Ovary (tissue), 7 donors: ENCODE measurements at regions not wholly inside any gene's neighbourhood (a gene's known extent, or its start where the extent isn't known, plus 50 kb on each side); places are given as distances from the start of the nearest gene placed in this dataset.

Experiments
- DNase-seq, 5 donors: peaks; one replicate each; pipeline ENCODE4 v3.0.0-alpha.2; 2019 to 2020
- H3K27ac ChIP-seq, 2 donors: fragments of 200-600 bp; one replicate each; pipeline versions ENCODE4 v1.5.1 to v1.8.0; 2019 to 2022
- H3K27me3 ChIP-seq: fragments of 200-600 bp; one replicate; pipeline ENCODE4 v1.8.0; 2022
- H3K36me3 ChIP-seq: fragments of 200-600 bp; sonication (generic); one replicate; pipeline ENCODE4 v1.5.1; 2019
- H3K4me1 ChIP-seq: one replicate; pipeline ENCODE4 v1.8.1; 2013; ENCODE audit warnings: mild to moderate bottlenecking, moderate library complexity; ENCODE audit not compliant: insufficient read depth
- H3K4me3 ChIP-seq: fragments of 200-600 bp; sonication (generic); one replicate; pipeline ENCODE4 v1.5.1; 2017
- H3K9me3 ChIP-seq, 2 donors: fragments of 200-600 bp in 1 of 2; sonication (generic) in 1 of 2; one replicate each; pipeline versions ENCODE4 v1.5.1 to v1.8.1; 2013 to 2019; ENCODE audit warnings: mild to moderate bottlenecking in 1 of 2, moderate library complexity in 1 of 2
- EP300 ChIP-seq: sonication (generic); formaldehyde crosslinking; IDR thresholded peaks from one replicate; pipeline ENCODE4 v1.6.1; 2017; ENCODE audit warnings: antibody characterized with exemption
- POLR2A ChIP-seq: fragments of 450-650 bp; IDR thresholded peaks from one replicate; pipeline ENCODE4 v1.6.1; 2017; ENCODE audit warnings: antibody characterized with exemption, mild to moderate bottlenecking, moderate library complexity
- WGBS, 3 donors: extraction: QIAGEN DNeasy Blood & Tissue Kit in 1 of 3; methylation state at CpG; one replicate each; pipeline versions ENCODE4 v1.1.5 to v1.1.7; 2013 to 2017; 5-methylcytosine and 5-hydroxymethylcytosine counted together
- intact Hi-C, 4 donors: fragments of 100-400 bp; cut with DNase I; formaldehyde crosslinking; loops; one replicate each; pipeline versions ENCODE4 v1.11.0 to v1.15.1; 2022 to 2023
- TF ChIP-seq, protein P1 (sequence below), 3 donors: fragments of 450-650 bp in 2 of 3; fragments of 200-600 bp in 1 of 3; IDR thresholded peaks; one replicate each; pipeline versions ENCODE4 v1.5.1 to v1.8.0; 2016 to 2022; ENCODE audit warnings: antibody characterized with exemption in 3 of 3, mild to moderate bottlenecking in 1 of 3
- donor health status: DM: no; HTN: no; CAD: no; lungs with moderate emphysema.
- donor health status: DM: no; HTN: no; CAD: no.
- donor health status: Bipolar disorder and iron deficiency.
- donor health status: DM: no; HTN: no; CAD: no.
- donor health status: DM: yes; HTN: yes; CAD: no.

DNA sequence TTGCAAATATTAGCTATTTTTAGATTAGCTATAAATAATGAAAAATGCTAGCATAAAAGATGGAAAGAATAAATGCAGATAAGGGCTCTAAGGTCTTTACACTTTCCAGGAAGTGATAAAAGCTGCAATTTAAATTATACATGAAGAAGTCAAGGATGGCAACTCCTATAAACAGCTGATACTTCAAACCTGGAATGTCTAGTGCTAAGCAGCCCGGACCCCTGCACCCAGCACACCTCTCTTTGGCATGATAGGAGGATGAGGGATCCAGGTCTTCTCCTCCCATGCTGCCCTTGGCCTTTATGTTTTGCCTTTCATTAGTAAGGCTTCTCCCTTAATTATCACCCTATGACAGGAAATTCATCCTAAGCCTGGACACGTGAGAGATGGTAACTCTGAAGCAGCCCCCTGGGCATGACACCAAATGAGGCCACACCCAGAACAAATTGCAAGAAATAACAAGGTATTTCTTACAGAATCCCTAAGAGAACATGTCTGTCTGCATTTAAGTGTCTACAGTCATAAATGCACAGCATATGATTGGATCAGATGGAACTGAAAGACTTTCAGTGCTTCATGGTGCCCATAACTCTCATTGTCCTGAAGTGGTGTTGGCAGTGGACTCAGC is 158.3 kb upstream of the PRSS1 start:
- TF ChIP-seq POLR2A (no peak), EP300 (no peak)
- TF ChIP-seq, protein P1, sequence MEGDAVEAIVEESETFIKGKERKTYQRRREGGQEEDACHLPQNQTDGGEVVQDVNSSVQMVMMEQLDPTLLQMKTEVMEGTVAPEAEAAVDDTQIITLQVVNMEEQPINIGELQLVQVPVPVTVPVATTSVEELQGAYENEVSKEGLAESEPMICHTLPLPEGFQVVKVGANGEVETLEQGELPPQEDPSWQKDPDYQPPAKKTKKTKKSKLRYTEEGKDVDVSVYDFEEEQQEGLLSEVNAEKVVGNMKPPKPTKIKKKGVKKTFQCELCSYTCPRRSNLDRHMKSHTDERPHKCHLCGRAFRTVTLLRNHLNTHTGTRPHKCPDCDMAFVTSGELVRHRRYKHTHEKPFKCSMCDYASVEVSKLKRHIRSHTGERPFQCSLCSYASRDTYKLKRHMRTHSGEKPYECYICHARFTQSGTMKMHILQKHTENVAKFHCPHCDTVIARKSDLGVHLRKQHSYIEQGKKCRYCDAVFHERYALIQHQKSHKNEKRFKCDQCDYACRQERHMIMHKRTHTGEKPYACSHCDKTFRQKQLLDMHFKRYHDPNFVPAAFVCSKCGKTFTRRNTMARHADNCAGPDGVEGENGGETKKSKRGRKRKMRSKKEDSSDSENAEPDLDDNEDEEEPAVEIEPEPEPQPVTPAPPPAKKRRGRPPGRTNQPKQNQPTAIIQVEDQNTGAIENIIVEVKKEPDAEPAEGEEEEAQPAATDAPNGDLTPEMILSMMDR (IDR thresholded peaks at IDR 0.05), result no peak
- DNase-seq, result no peak
- H3K36me3 ChIP-seq, result no peaks in the 10 kb centered on the region
- H3K27ac ChIP-seq, result no peak overlapping the region
- H3K27me3 ChIP-seq, result no peaks in the 10 kb centered on the region
- no peaks in the 10 kb centered on the region for H3K9me3 ChIP-seq
- no peak overlapping the region for H3K4me3 ChIP-seq
- intact Hi-C loops, result no loop called here
- WGBS, 3 donors, result 33 to 52% (median 44%) methylated on average over 2 of the region's 2 CpGs
- H3K4me1 ChIP-seq, result no peaks in the 10 kb centered on the region

DNA sequence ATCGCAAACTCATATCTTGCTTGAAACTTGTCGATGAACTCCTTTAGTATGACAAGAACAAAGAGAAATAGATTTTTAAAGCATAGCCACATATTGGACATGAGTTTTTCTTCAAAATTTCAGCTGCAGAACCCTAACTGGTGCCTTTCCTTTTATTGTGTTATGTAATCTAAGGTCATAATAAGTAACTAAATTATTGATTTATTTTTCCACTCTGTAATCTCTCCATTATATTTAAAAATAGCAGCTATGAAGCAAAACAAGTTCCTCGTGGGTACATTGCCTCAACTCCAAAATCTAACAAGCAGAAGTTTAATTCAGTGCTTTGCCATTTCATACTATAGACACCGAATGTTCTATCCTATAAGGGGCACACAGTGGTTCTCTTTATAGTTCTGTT is 159.2 kb upstream of the PRSS1 start:
- Histone ChIP-seq H3K9me3 (no peaks in the 10 kb centered on the region), H3K27me3 (no peaks in the 10 kb centered on the region), H3K4me1 (no peaks in the 10 kb centered on the region), H3K4me3 (no peak overlapping the region), H3K27ac (no peak overlapping the region), H3K36me3 (no peaks in the 10 kb centered on the region)
- intact Hi-C loops, result no loop called here
- TF ChIP-seq EP300 (no peak), POLR2A (no peak)
- TF ChIP-seq, protein P1 (IDR thresholded peaks at IDR 0.05), result no peak
- no peak for DNase-seq
- 73 to 76% (median 74%) methylated on average over 4 of the region's 4 CpGs for WGBS, 3 donors

DNA sequence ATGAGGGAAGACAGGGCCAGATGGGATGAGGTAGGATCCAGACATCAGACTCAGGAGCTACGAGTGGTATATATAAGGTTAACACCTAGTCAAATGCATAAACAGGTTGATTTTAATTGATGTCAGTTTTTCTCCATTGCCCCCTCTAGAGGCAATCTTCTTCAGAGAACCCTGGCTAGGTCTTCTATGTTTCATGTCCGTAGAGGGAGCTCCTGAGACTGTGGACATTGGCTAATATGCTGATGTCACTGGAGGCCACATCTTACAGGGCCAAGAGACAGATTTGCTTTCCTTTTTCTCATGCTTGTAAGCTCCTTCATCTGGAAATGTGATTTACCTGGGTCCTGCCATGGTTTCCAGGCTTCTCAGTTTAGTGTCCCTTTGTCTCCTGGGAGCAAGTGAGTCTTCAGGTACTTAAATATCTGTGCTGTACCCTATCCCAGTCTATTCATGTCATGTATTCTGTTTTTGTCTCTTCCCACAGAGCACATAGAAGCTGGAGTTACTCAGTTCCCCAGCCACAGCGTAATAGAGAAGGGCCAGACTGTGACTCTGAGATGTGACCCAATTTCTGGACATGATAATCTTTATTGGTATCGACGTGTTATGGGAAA is 161.6 kb upstream of the PRSS1 start:
- no peaks in the 10 kb centered on the region for H3K27me3 ChIP-seq
- intact Hi-C loops, result no loop called here
- H3K4me3 ChIP-seq, result no peak overlapping the region
- no peak for DNase-seq
- TF ChIP-seq, protein P1 (IDR thresholded peaks at IDR 0.05), result no peak
- TF ChIP-seq EP300, result no peak
- no peak for TF ChIP-seq POLR2A
- no peaks in the 10 kb centered on the region for H3K4me1 ChIP-seq
- no peaks in the 10 kb centered on the region for H3K9me3 ChIP-seq
- 57 to 68% (median 64%) methylated on average over 5 of the region's 5 CpGs for WGBS, 3 donors
- no peaks in the 10 kb centered on the region for H3K36me3 ChIP-seq
- H3K27ac ChIP-seq, result no peak overlapping the region

DNA sequence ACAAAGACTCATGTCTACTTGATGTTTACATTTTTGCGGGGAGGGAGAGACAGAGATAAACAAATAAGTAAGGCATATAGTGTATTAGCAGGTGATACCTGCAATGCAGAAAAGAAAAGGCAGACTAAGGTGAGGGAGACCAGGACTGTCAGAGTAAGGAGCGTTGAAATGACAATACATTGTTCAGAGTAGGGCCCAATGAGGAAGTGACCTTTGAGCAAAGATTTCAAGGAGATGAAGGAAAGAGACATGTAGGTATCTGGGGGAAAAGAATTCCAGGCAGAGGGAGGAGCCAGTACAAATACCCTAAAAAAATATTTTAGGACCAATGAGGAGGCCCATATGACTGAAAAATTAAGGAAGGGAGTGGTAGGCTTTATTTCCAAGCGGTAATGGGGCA is 162.7 kb upstream of the PRSS1 start:
- no peaks in the 10 kb centered on the region for H3K4me1 ChIP-seq

More for the DNA sequence above, 162.7 kb upstream of the PRSS1 start:
- no peak for DNase-seq
- Histone ChIP-seq H3K27ac (no peak overlapping the region), H3K9me3 (no peaks in the 10 kb centered on the region), H3K27me3 (no peaks in the 10 kb centered on the region), H3K4me3 (no peak overlapping the region), H3K36me3 (no peaks in the 10 kb centered on the region)
- 87 to 93% (median 89%) methylated on average over 3 of the region's 3 CpGs for WGBS, 3 donors
- intact Hi-C loops, result no loop called here
- no peak for TF ChIP-seq EP300
- TF ChIP-seq POLR2A, result no peak
- TF ChIP-seq, protein P1 (IDR thresholded peaks at IDR 0.05), result no peak
